ENCODE measurements at regions not wholly inside any gene's neighbourhood (a gene's known extent, or its start where the extent isn't known, plus 50 kb on each side); places are given as distances from the start of the nearest gene placed in this dataset.
A peak's percentile ranks its signal among the peaks of the same experiment; 100 is the strongest.

GRCh38 chr4:14771504-14772175 lies 230.6 kb upstream of the CPEB2 start:
- no peaks in the 10 kb centered on the region for H3K36me3 ChIP-seq
- TF ChIP-seq, protein P1, sequence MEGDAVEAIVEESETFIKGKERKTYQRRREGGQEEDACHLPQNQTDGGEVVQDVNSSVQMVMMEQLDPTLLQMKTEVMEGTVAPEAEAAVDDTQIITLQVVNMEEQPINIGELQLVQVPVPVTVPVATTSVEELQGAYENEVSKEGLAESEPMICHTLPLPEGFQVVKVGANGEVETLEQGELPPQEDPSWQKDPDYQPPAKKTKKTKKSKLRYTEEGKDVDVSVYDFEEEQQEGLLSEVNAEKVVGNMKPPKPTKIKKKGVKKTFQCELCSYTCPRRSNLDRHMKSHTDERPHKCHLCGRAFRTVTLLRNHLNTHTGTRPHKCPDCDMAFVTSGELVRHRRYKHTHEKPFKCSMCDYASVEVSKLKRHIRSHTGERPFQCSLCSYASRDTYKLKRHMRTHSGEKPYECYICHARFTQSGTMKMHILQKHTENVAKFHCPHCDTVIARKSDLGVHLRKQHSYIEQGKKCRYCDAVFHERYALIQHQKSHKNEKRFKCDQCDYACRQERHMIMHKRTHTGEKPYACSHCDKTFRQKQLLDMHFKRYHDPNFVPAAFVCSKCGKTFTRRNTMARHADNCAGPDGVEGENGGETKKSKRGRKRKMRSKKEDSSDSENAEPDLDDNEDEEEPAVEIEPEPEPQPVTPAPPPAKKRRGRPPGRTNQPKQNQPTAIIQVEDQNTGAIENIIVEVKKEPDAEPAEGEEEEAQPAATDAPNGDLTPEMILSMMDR (IDR thresholded peaks at IDR 0.05; ENCODE audit: low read depth, low read length) = no peak
- H3K27ac ChIP-seq = no peak overlapping the region
- H3K9me3 ChIP-seq (ENCODE audit: severe bottlenecking) = no peaks in the 10 kb centered on the region
- DNase-seq = no peak
- no peaks in the 10 kb centered on the region for H3K27me3 ChIP-seq (ENCODE audit: insufficient read depth, low read depth, severe bottlenecking)
- H3K4me3 ChIP-seq (ENCODE audit: low read depth, low read length) = no peak overlapping the region

DNA sequence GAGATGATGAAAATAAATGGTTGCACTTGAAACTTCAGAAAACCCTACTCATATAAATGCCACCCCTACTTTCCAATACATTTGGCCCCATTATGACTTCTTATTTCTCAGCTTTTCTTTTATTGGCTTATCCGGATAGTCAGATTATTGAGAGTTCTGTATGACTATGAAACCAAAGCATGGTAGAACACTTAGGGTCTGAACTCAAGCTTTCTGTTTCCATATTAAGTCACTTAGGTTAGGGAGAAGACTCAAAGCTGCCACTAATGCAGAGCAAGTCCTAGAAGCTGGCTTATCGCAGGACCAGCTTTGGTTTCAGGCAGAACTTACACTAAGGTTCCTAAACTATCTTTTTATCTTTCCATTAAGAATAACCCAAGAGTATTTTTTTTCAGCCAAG lies 229.9 kb upstream of the CPEB2 start:
- Histone ChIP-seq H3K36me3 (no peaks in the 10 kb centered on the region), H3K9me3 (ENCODE audit: severe bottlenecking) (no peaks in the 10 kb centered on the region), H3K27me3 (ENCODE audit: insufficient read depth, low read depth, severe bottlenecking) (no peaks in the 10 kb centered on the region), H3K4me3 (ENCODE audit: low read depth, low read length) (no peak overlapping the region), H3K27ac (no peak overlapping the region)
- no peak for DNase-seq
- TF ChIP-seq, protein P1 (IDR thresholded peaks at IDR 0.05; ENCODE audit: low read depth, low read length) = no peak

GRCh38 chr4:14783011-14783877 lies 219.0 kb upstream of the CPEB2 start:
- DNase-seq = no peak
- Histone ChIP-seq H3K9me3 (ENCODE audit: severe bottlenecking) (peaks cover 7% of the 10 kb centered on the region), H3K4me3 (ENCODE audit: low read depth, low read length) (no peak overlapping the region), H3K36me3 (no peaks in the 10 kb centered on the region), H3K27me3 (ENCODE audit: insufficient read depth, low read depth, severe bottlenecking) (no peaks in the 10 kb centered on the region), H3K27ac (no peak overlapping the region)
- TF ChIP-seq, protein P1 (IDR thresholded peaks at IDR 0.05; ENCODE audit: low read depth, low read length) = no peak

- TF ChIP-seq, protein P1 (IDR thresholded peaks at IDR 0.05; ENCODE audit: low read depth, low read length) = no peak
Observed at GRCh38 chr4:14787221-14787620, 215.1 kb upstream of the CPEB2 start.

GRCh38 chr4:14787894-14788293 lies 214.4 kb upstream of the CPEB2 start:
- TF ChIP-seq, protein P1 (IDR thresholded peaks at IDR 0.05; ENCODE audit: low read depth, low read length) = peak; percentile 70

More at GRCh38 chr4:14787221-14787620, 215.1 kb upstream of the CPEB2 start:
- Histone ChIP-seq H3K4me3 (ENCODE audit: low read depth, low read length) (no peak overlapping the region), H3K9me3 (ENCODE audit: severe bottlenecking) (peaks cover 7% of the 10 kb centered on the region), H3K27ac (no peak overlapping the region), H3K27me3 (ENCODE audit: insufficient read depth, low read depth, severe bottlenecking) (no peaks in the 10 kb centered on the region), H3K36me3 (no peaks in the 10 kb centered on the region)
- no peak for DNase-seq

More at GRCh38 chr4:14787894-14788293, 214.4 kb upstream of the CPEB2 start:
- H3K27me3 ChIP-seq (ENCODE audit: insufficient read depth, low read depth, severe bottlenecking) = no peaks in the 10 kb centered on the region
- H3K4me3 ChIP-seq (ENCODE audit: low read depth, low read length) = no peak overlapping the region
- H3K27ac ChIP-seq = no peak overlapping the region
- peaks cover 7% of the 10 kb centered on the region for H3K9me3 ChIP-seq (ENCODE audit: severe bottlenecking)
- peak; percentile 24 for DNase-seq
- H3K36me3 ChIP-seq = no peaks in the 10 kb centered on the region
